ENCODE measurements at regions not wholly inside any gene's neighbourhood (a gene's known extent, or its start where the extent isn't known, plus 50 kb on each side); places are given as distances from the start of the nearest gene placed in this dataset.

- TF ChIP-seq, protein P1, sequence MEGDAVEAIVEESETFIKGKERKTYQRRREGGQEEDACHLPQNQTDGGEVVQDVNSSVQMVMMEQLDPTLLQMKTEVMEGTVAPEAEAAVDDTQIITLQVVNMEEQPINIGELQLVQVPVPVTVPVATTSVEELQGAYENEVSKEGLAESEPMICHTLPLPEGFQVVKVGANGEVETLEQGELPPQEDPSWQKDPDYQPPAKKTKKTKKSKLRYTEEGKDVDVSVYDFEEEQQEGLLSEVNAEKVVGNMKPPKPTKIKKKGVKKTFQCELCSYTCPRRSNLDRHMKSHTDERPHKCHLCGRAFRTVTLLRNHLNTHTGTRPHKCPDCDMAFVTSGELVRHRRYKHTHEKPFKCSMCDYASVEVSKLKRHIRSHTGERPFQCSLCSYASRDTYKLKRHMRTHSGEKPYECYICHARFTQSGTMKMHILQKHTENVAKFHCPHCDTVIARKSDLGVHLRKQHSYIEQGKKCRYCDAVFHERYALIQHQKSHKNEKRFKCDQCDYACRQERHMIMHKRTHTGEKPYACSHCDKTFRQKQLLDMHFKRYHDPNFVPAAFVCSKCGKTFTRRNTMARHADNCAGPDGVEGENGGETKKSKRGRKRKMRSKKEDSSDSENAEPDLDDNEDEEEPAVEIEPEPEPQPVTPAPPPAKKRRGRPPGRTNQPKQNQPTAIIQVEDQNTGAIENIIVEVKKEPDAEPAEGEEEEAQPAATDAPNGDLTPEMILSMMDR (IDR thresholded peaks at IDR 0.05): no peak
- TF ChIP-seq POLR2A (IDR thresholded peaks at IDR 0.05) (no peak), EP300 (IDR thresholded peaks at IDR 0.05) (no peak)
Observed at GRCh38 chr10:31728698-31729224, 199.9 kb downstream of the ARHGAP12 start.
